GM19467 (cell line): ENCODE measurements at regions not wholly inside any gene's neighbourhood (a gene's known extent, or its start where the extent isn't known, plus 50 kb on each side); places are given as distances from the start of the nearest gene placed in this dataset.

Source experiments
- ATAC-seq: cut with Tn5 transposase; IDR thresholded peaks from one replicate; pipeline ENCODE4 v1.9.1; 2021; ENCODE audit warnings: mild to moderate bottlenecking, moderate library complexity; ENCODE audit not compliant: unreplicated experiment

- no peak for ATAC-seq
These were observed 83.5 kb upstream of the MAX start for GRCh38 chr14:65185829-65186228.

GRCh38 chr14:65186951-65187350, 84.6 kb upstream of the MAX start:
- ATAC-seq = no peak

GRCh38 chr14:65187421-65188049, 85.2 kb upstream of the MAX start:
- ATAC-seq = no peak

GRCh38 chr14:65190312-65190711, 88.0 kb upstream of the MAX start:
- no peak for ATAC-seq

- no peak for ATAC-seq
These were observed 89.4 kb upstream of the MAX start for GRCh38 chr14:65191716-65192115.

- ATAC-seq = no peak
These were observed 90.4 kb upstream of the MAX start for GRCh38 chr14:65192686-65193085.

- ATAC-seq = no peak
These were observed 91.7 kb upstream of the MAX start for GRCh38 chr14:65193916-65194590.

- ATAC-seq = peak; percentile 92
These were observed 92.9 kb upstream of the MAX start for GRCh38 chr14:65195042-65195719.

GRCh38 chr14:65198346-65198745, 96.0 kb upstream of the MAX start:
- ATAC-seq = no peak

GRCh38 chr14:65200454-65200853, 98.1 kb upstream of the MAX start:
- no peak for ATAC-seq

- ATAC-seq = no peak
These were observed 101.3 kb upstream of the MAX start for GRCh38 chr14:65203574-65203973.

- no peak for ATAC-seq
These were observed 101.7 kb upstream of the MAX start for GRCh38 chr14:65204056-65204455.

GRCh38 chr14:65206078-65206447, 103.7 kb upstream of the MAX start:
- no peak for ATAC-seq

- peak; percentile 54 for ATAC-seq
These were observed 104.3 kb upstream of the MAX start for GRCh38 chr14:65206448-65207096.

GRCh38 chr14:65208548-65208947, 106.2 kb upstream of the MAX start:
- no peak for ATAC-seq

- no peak for ATAC-seq
These were observed 108.0 kb upstream of the MAX start for GRCh38 chr14:65210118-65210821.

- no peak for ATAC-seq
These were observed 108.5 kb upstream of the MAX start for GRCh38 chr14:65210822-65211182.

GRCh38 chr14:65211341-65211987, 109.1 kb upstream of the MAX start:
- ATAC-seq = no peak

- no peak for ATAC-seq
These were observed 111.0 kb upstream of the MAX start for GRCh38 chr14:65213316-65213715.

- ATAC-seq = no peak
These were observed 112.4 kb upstream of the MAX start for GRCh38 chr14:65214741-65215140.

GRCh38 chr14:65219353-65219752, 117.0 kb upstream of the MAX start:
- no peak for ATAC-seq
